Ureter (tissue), 1 donor: ENCODE measurements at regions not wholly inside any gene's neighbourhood (a gene's known extent, or its start where the extent isn't known, plus 50 kb on each side); places are given as distances from the start of the nearest gene placed in this dataset.
"Not testable (repeated sequence)": the region's sequence is repeated elsewhere in the genome, so short reads cannot be mapped to it uniquely, and the experiment has no call there.

Experiments
- DNase-seq: peaks from one replicate; pipeline ENCODE4 v3.0.0-alpha.2; 2020; ENCODE audit warnings: low spot score
- donor health status: DM: yes; HTN: yes; CAD: no.

DNA sequence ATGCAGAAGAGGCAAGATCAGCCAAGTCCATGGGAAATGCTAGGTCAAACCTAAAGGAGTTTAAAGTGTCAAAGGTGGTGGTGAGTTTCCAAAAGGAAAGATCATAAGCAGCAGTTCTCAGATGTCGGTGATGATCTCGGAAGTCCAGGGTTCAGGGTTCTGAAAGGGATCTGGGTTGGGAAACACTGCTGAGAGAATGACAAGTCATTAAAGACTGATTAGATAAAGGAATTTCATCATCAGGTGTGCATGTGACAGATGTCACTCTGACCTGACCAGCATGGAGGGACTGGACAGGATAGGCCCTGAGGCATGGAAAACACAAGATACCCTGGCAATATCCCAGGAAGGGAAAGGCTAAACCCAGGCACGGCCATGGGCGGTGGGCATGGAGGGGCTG, 195.7 kb upstream of the TBL1X start:
- no peak for DNase-seq

DNA sequence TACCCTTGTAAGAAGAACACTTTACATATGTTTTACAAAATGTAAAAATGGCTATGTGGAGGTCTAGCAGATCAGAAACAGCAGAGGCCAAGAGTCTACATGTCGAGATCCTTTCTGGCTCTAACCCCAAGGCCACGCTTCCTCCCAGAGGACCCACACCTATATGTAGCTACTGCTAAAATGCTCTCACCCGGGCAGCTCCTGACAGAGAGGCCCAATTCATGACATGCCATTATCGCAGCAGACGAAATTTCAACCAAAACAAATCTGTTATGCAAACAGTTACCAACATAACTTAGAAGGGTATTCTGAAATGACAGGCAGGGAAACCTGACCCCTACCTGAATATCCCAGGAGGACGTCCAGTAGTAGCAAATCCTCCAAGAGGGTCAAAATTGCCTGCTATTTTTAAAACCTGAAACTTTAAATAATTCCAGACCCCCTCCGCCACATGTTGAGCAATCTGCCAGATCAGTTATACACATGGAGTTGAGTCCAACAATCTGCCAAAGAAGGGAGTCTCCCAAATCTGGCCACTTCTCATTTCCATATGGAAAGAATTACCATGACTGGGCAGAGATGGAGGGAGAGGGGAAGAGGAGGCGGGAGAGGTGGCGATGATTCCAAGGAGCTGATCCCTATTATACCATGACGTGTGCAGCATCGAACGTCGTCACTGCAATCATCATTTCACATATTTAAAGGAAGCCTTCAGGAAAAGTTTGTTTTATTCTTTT, 192.9 kb upstream of the TBL1X start:
- DNase-seq: no peak

DNA sequence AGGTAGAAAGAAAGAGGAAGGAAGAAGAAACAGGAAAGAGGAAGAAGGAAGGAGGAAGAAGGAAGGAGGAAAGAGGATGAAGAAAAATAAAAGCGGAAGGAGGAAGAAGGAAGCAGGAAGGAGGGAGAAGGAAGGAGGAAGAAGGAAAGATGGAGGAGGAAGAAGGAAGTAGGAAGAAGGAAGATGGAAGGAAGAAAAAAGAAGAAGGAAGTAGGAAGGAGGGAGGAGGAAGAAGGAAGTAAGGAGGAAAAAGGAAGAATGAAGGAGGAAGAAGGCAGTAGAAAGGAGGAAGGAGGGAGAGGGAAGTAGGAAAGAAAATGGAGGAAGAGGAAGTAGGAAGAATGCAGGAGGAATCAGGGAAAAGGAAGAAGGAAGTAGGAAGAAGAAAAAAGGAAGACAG, 191.1 kb upstream of the TBL1X start:
- no peak for DNase-seq

DNA sequence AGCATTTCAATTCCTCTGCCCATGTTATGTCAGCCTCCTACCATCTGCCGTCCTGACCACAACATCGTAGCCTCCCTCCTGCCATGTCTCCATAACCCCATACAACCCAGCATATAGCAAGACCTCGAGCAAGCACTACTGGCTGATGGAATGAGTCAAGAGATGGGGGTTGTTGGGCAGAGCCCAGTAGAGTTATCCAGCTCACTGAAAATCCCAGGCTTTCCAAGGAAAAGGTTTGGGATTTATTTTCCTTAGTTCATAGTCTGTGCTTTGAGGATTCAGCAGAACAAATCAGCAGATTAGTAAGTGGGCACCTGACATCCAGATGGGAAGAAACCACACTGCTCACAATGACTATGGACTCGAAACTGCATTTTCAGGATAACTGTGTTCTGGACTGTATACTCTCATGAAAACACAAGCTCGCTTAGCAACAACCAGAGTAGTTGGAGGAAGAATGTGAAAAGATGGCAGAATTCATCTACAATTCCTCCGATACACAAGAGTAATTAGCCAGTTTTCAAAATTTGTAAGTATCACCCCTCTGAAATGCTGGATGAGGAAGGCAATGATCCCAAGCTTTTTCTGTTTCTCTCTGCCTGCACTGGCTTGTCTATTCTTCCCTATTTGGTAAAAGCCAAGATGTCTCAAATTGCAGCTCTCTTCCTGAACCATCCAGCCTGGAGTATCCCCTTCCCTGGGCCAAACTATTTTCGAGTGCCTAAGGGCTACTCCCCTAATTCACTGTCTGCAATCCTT, 186.2 kb upstream of the TBL1X start:
- no peak for DNase-seq

DNA sequence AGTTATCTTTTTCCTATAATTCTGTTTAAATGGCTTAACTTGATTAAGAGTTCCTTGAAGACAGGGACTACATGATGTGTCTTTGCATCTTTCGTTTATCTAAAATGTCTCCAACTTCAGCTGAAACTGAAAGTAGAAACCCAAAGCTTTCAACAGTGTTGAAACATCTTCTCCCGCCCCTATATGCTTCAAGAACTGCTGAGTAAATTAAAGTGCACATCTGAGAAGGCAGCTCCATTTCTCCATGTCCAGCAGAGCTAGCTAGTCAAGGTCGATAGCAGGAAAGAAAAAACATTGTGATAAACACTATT, 185.7 kb upstream of the TBL1X start:
- no peak for DNase-seq

DNA sequence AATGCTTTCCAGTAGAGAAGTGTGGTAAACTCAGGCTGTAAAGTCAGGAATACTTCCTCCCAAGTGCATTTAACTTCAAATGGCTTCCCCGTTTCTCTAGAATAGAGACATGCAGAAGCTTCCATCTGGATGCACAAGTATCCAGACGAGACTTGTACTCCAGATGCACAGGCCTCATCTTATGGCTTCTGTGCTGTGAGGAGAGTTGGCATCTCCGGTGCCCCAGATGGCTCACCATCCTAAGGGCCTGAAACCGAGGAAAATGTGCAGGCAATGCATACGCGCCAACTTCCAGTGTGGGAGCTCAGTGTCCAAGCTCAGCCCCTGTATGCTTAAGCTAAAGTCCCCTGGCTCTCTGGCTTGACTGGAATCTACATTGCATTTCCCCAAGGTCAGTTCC, 184.0 kb upstream of the TBL1X start:
- DNase-seq: no peak

DNA sequence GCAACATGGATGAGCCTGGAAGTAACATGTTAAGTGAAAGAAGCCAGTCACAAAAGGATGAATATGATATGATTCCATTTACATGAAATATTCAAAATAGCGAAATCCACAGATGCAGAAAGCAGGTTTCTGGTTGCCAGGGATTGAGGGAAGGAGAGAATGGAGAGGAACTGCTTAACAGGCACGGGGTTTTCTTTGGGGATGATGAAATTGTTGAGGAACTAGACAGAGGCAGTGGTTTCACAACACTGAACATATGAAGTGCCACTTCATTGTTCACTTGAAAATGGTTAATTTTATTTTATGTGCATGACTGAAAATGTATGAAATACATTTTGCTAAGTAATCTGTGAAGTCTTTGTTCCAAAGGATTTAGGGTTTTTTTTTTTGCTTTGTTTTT, 182.5 kb upstream of the TBL1X start:
- no peak for DNase-seq

DNA sequence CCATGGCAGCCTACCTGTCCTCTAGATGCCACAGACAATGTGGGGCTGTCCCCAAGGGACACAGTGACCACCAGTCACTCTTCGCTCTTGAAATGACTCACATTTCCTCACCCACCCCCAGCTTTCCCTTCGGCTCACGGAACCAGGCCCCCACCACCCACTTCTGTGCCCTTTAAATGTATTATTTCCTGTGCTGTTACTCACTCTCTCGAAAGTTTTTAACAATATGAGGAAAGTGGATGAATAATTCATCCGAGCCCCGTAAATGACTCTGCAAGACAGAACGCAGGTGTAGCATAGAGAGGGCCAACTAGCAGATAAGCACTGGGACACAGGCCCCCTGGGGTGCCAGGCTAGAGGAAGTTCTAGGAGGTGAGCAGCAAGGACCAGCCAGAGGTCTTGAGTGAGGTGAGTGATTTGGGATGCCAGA, 179.5 kb upstream of the TBL1X start:
- DNase-seq: no peak

DNA sequence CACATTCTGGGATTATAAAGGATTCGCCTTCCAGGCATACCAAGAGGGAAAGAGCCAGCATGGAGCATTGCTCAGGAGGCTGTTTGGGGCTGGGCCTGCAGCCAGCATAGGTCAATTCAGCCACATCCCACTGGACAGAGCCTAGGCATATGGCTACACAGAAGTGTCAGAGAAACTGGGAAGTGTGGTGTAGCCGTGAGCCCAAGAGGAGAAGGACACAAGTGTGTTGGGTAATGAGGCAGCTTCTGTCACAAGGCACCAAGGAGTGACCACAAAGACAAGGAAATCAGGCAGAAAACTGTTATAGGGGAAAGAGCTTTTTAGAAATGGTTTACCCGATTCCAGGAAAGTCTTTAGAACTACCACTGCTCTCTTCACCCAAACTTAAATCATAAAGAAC, 178.6 kb upstream of the TBL1X start:
- no peak for DNase-seq

DNA sequence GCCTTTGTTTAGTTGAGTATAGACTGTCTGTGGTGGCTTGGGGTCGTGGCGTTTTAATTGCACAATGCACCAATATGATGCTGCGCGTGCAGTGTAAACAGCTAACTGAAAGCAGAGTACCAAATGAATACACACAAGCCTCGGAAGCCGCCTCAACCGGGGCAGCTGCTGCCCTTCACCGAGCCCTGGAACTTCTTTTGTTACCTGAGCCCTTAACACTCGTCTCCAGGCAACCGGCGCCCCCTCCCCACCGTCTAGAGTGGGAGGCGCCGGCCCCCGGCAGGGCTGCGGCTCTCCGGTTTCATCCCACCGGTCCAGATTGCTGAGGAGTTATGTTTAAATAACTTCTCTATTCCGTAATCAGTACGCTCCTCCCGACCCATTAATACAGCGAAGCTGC, 173.2 kb upstream of the TBL1X start:
- no peak for DNase-seq

DNA sequence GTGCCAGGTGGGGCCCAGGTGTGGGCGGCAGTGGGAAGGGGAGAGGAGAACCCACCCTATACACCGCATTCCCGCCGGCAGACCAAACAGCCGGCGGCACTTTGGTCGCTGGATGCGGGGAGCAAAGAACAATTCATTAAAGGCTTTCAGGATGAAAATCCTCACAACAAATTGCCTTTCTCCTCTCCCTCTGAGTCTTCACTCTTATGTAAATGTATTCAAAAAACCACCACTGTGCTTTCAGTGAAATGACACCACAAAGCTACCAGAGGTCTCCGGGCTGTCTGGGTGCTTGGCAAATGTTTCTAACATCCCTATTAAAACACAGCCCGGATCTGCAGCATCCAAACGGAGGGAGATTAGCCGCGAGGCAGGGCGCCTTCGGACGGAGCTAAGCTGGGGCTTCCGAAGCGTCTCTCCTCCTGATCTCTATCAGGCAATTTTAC, 171.8 kb upstream of the TBL1X start:
- DNase-seq: no peak

DNA sequence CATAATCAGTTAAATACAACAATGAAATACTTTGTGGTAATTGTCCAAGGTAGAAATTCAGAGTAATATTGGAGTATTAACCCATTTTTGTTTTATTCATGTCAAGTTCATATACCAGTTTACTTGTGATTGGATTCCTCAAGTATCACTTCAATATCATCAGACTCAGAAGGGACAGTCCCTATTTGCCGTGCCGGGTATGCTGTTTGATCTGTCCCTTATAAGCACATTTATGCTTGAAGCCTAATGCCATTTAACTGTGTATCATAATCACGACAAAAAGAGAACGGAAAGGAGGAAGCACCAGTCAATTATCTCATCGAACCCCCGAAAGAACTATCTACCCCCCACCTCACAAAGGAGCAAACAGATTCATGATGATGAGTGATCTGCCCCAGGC, 171.0 kb upstream of the TBL1X start:
- DNase-seq: no peak

DNA sequence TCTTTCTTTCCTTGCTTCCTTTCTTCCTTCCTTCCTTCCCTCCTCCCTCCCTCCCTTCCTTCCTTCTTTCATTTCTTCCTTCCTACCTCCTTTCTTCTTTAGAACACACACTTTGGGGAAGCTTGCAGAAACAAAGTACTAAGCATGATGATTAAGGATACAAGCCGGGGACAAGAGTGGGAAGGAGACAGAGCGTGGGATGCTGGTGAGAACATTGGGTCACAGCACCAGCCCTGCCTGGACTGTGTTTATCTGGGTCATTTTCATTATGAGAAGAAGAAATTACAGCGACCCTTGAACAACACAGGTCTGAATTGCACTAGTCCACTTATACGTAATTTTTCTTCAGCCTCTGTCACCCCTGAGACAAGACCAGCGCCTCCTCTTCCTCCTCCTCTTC, 169.3 kb upstream of the TBL1X start:
- DNase-seq: no peak

DNA sequence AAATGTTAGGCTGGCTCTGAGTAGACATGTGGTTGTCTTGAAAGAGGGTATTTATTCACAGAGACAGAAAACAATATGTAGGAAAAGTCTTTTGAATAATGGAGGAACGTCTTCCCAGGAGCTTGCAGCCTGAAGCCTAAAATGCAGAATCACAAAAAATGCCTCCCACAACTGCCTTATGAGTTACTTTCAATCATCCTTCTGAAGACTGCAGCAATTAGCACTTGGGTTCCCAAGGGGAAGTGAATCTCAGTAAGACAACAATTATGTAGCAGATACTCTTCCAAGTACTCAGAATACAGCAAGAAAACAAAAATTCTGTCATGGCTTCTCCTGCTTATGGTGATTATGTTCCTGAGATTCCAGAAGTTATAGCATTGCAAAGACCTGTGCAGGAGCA, 166.6 kb upstream of the TBL1X start:
- no peak for DNase-seq

DNA sequence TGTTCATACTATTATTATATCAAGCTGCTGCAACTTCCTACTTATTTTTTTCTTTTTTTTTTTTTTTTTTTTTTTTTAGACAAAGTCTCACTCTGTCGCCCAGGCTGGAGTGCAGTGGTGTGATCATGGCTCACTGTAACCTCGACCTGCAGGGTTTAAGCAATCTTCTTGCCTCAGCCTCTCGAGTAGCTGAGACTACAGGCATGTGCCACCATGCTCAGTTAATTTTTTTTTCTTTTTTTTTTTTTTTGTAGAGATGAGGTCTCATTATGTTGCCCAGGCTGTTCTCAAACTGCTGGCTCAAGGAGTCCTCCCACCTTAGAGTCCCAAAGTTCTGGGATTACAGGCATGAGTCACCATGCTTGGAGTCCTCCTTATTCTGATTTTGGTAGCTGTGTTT, 165.2 kb upstream of the TBL1X start:
- DNase-seq: not testable (repeated sequence)

DNA sequence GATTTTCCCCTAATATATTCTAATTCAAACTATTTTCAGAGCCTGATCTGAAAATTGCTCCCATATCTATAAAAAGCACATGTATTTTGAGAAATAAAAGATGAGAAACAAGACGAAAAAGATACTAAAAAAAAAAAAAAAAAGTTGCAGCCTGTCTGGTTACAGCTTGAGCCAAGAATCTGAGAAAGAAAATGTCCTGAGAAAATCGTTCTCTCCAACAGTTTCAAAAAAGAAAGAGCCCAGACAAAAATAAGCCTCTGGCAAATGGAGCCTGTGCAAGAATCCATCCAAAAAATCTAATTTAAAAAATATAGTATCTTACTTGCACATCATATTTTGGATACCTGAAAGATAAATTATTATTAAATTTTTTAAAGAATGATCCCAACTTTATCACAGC, 163.0 kb upstream of the TBL1X start:
- DNase-seq: no peak

DNA sequence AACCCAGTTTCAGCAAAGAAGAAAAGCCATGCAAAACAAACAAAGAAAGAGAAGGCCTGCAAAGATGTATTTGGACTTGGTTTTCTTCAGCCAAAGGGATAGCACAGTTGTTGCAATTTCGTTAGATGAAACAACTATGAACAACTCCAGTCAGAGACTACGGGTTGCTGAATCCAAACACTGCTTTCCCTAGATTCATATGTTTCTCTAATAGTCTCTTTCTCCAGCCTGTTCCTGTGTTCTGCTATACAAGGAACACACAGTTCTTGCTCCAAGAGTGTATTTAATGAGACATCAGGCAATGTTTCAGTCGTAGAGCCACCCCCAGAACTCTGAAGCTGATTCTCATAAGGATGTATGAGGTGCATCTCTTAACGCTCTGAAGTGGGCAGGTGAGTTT, 162.5 kb upstream of the TBL1X start:
- DNase-seq: no peak

DNA sequence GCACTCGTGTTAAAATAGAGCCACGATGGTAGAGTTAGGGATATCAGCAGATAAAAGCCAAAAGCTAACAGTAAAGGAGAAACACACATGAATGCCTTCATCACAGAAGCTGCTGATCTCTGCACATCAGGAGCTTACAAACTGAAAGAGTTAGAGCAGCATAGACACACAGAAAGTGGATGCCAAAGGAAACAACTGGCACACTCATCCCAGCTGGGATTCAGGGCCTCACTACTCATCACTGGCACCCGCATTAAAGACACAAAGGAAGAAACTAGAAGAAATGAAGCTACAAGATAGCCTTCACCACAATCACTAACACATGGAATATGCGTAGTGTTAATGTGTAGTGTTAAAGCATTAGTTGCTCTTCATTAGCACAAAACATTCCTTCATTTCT, 156.4 kb upstream of the TBL1X start:
- no peak for DNase-seq

DNA sequence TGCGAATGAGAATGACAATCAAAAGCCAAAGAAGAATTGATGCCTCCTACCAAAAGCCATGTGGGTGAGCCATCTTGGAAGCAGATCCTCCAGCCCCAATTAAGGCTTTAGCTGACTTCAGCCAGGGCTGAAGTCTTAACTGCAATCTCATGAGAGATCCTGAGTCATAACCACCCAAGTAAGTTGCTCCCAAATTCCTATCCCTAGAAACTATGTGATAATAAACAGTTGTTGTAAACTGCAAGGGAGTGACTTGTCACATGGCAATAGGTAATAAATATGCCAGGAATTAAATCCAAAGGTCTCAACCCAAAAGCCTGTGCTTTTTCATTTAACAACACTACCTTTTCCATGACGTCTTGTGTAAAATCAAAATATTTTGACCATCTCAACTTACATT, 154.2 kb upstream of the TBL1X start:
- DNase-seq: no peak

DNA sequence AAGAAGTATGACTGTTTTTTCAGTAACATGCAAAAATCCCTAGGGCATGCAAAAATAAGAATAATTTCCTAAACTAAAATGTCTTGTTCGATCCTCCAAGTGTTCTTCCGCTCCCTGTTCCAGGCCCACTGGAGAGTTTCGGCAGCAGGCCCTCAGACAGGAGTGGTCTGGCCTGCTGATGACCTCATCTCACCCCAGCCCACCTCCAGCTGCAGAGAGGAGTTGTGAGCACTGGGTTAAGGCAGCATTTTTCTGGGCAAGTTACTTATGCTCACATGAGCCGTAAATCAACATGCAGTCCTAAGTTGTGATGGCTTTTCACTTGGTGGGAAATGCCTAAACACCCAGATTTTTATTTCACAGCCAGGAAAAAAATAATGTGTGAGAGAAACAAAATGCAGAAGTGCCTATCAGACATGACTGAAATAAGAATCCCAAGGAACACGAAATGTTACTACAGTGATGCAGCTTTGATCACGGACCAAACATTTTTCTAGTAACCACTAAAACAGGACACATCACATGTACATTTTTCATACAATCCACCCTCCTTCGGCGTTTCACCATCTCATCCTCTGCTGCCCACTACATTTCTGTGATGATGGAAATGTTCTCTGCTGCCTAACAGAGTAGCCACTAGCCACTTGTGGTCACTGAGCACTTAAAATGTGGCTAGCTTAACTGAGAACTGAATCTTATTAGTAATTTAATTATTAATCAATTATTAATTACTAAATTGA, 153.3 kb upstream of the TBL1X start:
- DNase-seq: no peak

DNA sequence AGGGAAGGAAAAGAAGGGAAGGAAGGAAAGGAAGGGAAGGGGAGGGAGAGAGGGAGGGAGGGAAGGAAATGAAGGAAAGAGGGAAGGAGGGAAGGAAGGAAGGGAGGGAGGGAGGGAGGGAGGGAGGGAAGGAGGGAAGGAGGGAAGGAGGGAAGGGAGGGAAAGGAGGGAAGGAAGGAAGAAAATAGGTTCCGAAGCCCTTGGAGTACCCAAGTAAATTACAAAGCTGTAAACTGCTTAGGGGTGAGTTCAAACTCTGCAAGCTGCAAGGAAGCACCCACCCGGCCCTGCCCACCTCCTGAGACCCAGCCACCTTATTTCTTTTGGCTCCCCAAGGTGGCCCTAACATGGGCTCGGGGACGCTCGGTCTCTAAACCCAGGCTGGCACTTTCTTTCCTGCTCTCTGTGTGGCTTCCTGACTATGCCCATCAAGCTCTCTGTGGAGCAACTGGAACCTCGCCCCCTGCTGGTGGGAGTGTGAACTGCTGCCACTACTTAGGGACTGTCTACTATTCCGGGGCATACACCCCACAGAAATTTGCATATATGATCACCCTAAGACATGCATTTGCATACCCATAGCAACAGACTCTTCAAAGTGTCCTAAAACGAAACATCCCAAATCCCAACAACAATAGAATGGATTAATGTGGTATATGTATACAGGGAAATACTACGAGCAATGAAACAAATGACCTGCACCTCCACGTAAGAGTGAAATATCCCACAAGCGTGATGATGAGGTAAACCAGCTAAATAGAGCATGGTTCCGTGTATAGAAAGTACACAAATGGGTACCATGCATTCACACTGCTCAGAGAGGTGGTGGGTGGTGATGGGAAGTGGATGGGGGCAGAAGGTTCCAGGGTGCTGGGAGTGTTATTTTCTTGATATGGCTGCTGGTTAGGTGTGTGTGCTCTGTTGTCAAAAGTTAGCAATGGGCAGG, 151.7 kb upstream of the TBL1X start:
- DNase-seq: peak; percentile 51

DNA sequence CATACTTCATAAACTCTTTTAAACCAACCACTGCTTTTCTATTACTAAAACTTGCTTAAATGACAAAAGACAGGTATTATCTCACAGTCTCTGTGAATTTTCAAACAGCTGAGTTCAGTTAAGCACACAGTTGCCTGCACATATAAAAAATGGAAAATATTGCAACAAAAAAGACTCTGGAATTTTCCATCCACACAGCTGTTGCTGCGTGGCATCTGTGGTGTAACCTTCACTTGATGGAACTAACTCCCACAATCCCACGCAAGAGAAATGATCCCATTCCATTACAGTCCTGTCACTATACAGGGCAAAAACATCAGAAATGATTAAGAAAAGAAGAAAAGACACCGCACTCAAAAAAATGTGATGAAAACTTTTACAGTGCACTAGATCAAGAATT, 149.8 kb upstream of the TBL1X start:
- DNase-seq: no peak
